Uterus (tissue), 2 donors: ENCODE measurements at regions not wholly inside any gene's neighbourhood (a gene's known extent, or its start where the extent isn't known, plus 50 kb on each side); places are given as distances from the start of the nearest gene placed in this dataset.

Experiments used
- CTCF ChIP-seq, 4 experiments: fragments of 200-600 bp in 2 of 4; fragments of 450-650 bp in 2 of 4; sonication (generic) in 2 of 4; IDR thresholded peaks; one replicate each; pipeline ENCODE4 v1.5.1; 2016 to 2019; ENCODE audit warnings: antibody characterized with exemption in 4 of 4, mild to moderate bottlenecking in 2 of 4, moderate library complexity in 1 of 4
- POLR2A ChIP-seq, 2 donors: fragments of 450-650 bp; IDR thresholded peaks; one replicate each; pipeline ENCODE4 v1.6.1; 2016; ENCODE audit warnings: antibody characterized with exemption in 2 of 2, mild to moderate bottlenecking in 1 of 2, moderate library complexity in 1 of 2

GRCh38 chr12:28683366-28683765 lies 465.7 kb upstream of the FAR2 start:
- TF ChIP-seq CTCF (IDR thresholded peaks at IDR 0.05) (no peak), POLR2A (IDR thresholded peaks at IDR 0.05) (no peak)
